HS-5 (cell line): ENCODE measurements at regions not wholly inside any gene's neighbourhood (a gene's known extent, or its start where the extent isn't known, plus 50 kb on each side); places are given as distances from the start of the nearest gene placed in this dataset.
"Not testable (repeated sequence)": the region's sequence is repeated elsewhere in the genome, so short reads cannot be mapped to it uniquely, and the experiment has no call there.

Source experiments
- DNase-seq: peaks from one replicate; pipeline ENCODE4 v3.0.0-alpha.2; 2012; ENCODE audit warnings: low read depth

- no peak for DNase-seq
These were observed 238.5 kb upstream of the ZNF385D start for GRCh38 chr3:21989341-21990042.

GRCh38 chr3:21991061-21991460, 240.1 kb upstream of the ZNF385D start:
- no peak for DNase-seq

- DNase-seq = no peak
These were observed 244.1 kb upstream of the ZNF385D start for GRCh38 chr3:21995079-21995607.

GRCh38 chr3:22007368-22007767, 256.4 kb upstream of the ZNF385D start:
- DNase-seq = peak; percentile 9

GRCh38 chr3:22010997-22011396, 260.0 kb upstream of the ZNF385D start:
- DNase-seq = no peak

GRCh38 chr3:22012471-22012870, 261.5 kb upstream of the ZNF385D start:
- DNase-seq = peak; percentile 11

GRCh38 chr3:22013641-22014040, 262.6 kb upstream of the ZNF385D start:
- no peak for DNase-seq

- no peak for DNase-seq
These were observed 265.2 kb upstream of the ZNF385D start for GRCh38 chr3:22016197-22016596.

- DNase-seq = not testable (repeated sequence)
These were observed 273.6 kb upstream of the ZNF385D start for GRCh38 chr3:22024638-22025037.

GRCh38 chr3:22029480-22029879, 278.5 kb upstream of the ZNF385D start:
- DNase-seq = no peak

- DNase-seq = no peak
These were observed 288.2 kb upstream of the ZNF385D start for GRCh38 chr3:22039161-22039560.

- DNase-seq = no peak
These were observed 289.1 kb upstream of the ZNF385D start for GRCh38 chr3:22040150-22040549.

- no peak for DNase-seq
These were observed 294.9 kb upstream of the ZNF385D start for GRCh38 chr3:22045882-22046281.

GRCh38 chr3:22063500-22063899, 312.5 kb upstream of the ZNF385D start:
- no peak for DNase-seq

- no peak for DNase-seq
These were observed 317.6 kb upstream of the ZNF385D start for GRCh38 chr3:22068619-22069018.

- no peak for DNase-seq
These were observed 337.2 kb upstream of the ZNF385D start for GRCh38 chr3:22088204-22088603.

GRCh38 chr3:22089284-22089683, 338.3 kb upstream of the ZNF385D start:
- no peak for DNase-seq

- no peak for DNase-seq
These were observed 340.3 kb upstream of the ZNF385D start for GRCh38 chr3:22091329-22091728.

- DNase-seq = no peak
These were observed 347.0 kb upstream of the ZNF385D start for GRCh38 chr3:22098021-22098420.

GRCh38 chr3:22101351-22101750, 350.3 kb upstream of the ZNF385D start:
- no peak for DNase-seq

- no peak for DNase-seq
These were observed 350.8 kb upstream of the ZNF385D start for GRCh38 chr3:22101811-22102210.

GRCh38 chr3:22103423-22103822, 352.4 kb upstream of the ZNF385D start:
- DNase-seq = no peak

GRCh38 chr3:22106213-22106896, 355.3 kb upstream of the ZNF385D start:
- DNase-seq = no peak

- DNase-seq = no peak
These were observed 360.2 kb upstream of the ZNF385D start for GRCh38 chr3:22111226-22111625.
